HepG2 (cell line): ENCODE measurements at regions not wholly inside any gene's neighbourhood (a gene's known extent, or its start where the extent isn't known, plus 50 kb on each side); places are given as distances from the start of the nearest gene placed in this dataset.

Source experiments
- ATAC-seq: fragments of 200-7000 bp; cut with Tn5 transposase; 3 replicates; pipeline ENCODE4 v1.9.1; 2020; ENCODE audit warnings: mild to moderate bottlenecking, moderate library complexity
- BruUV-seq: library from RNA; stranded (reverse); fragments of 400-500 nt; replicated peaks from 2 replicates; lab custom pipeline; 2021; lab: Mats Ljungman, UMichigan
- CTCF ChIA-PET: fragments of 300-600 bp; formaldehyde crosslinking; extraction: SDS; loops from one replicate; lab custom pipeline; 2021; ENCODE audit warnings: low total read pairs, inconsistent platforms, low intra/inter-chr PET ratio; lab: Yijun Ruan, JAX
- POLR2A ChIA-PET: fragments of 350-600 bp; sonication (Branson Sonifier 250); formaldehyde crosslinking; loops from one replicate; lab custom pipeline; 2020; ENCODE audit warnings: antibody characterized with exemption, inconsistent platforms; lab: Yijun Ruan, JAX
- DNase-seq: peaks from one replicate; pipeline ENCODE4 v3.0.0-alpha.2; 2015; ENCODE audit warnings: low spot score
- FAIRE-seq: peaks from 3 replicates; lab custom pipeline; 2011; peaks lifted over from hg19 to GRCh38; lab: Jason Lieb, UNC
- H2AFZ ChIP-seq: one replicate; pipeline ENCODE4 v1.6.1; 2011; ENCODE audit warnings: low read length, inconsistent platforms
- H3K27ac ChIP-seq: fragments of 300-600 bp; 3 replicates; pipeline ENCODE4 v1.8.0; 2011; ENCODE audit warnings: mixed run types, mild to moderate bottlenecking, mixed read lengths, low read length, inconsistent platforms; ENCODE audit not compliant: insufficient read depth; ENCODE audit errors: extremely low read length
- H3K27me3 ChIP-seq, 2 experiments: fragments of 200-600 bp in 1 of 2; 2 replicates in 1 of 2; 3 replicates in 1 of 2; pipeline versions ENCODE4 v1.6.0 to v1.8.0; 2011; ENCODE audit warnings: low read length in 2 of 2, mild to moderate bottlenecking in 2 of 2, moderate library complexity in 2 of 2, inconsistent platforms in 1 of 2; ENCODE audit not compliant: insufficient read depth in 2 of 2, control insufficient read depth in 1 of 2
- H3K36me3 ChIP-seq, 2 experiments: fragments of 200-600 bp in 1 of 2; replicated peaks in 1 of 2; 2 replicates in 1 of 2; 3 replicates in 1 of 2; pipeline versions ENCODE4 v1.5.1 to v1.8.0; 2011; ENCODE audit warnings: low read length in 2 of 2, inconsistent platforms in 1 of 2; ENCODE audit not compliant: insufficient read depth in 2 of 2, control insufficient read depth in 1 of 2
- H3K4me1 ChIP-seq: 2 replicates; pipeline ENCODE4 v1.5.1; 2012; ENCODE audit warnings: low read length, inconsistent platforms; ENCODE audit not compliant: insufficient read depth
- H3K4me2 ChIP-seq: 2 replicates; pipeline ENCODE4 v1.6.0; 2011; ENCODE audit warnings: low read depth, low read length, inconsistent platforms
- H3K4me3 ChIP-seq, 3 experiments: fragments of 200-600 bp in 1 of 3; sonication (generic), shearing (Covaris generic) in 1 of 3; replicated peaks in 1 of 3; 2 replicates each; pipeline ENCODE4 v1.5.1; 2011 to 2016; ENCODE audit warnings: low read length in 3 of 3, inconsistent platforms in 2 of 3, low read depth in 2 of 3, mild to moderate bottlenecking in 2 of 3, control low read depth in 1 of 3, mixed read lengths in 1 of 3; ENCODE audit not compliant: insufficient read depth in 1 of 3
- H3K79me2 ChIP-seq: one replicate; pipeline ENCODE4 v1.6.1; 2011; ENCODE audit warnings: low read length, inconsistent platforms; ENCODE audit not compliant: insufficient read depth
- H3K9ac ChIP-seq: 2 replicates; pipeline ENCODE4 v1.6.0; 2011; ENCODE audit warnings: mild to moderate bottlenecking, low read depth, low read length, inconsistent platforms; ENCODE audit not compliant: insufficient read depth
- H3K9me3 ChIP-seq: 2 replicates; pipeline ENCODE4 v1.5.1; 2012; ENCODE audit warnings: mild to moderate bottlenecking, low read length
- H4K20me1 ChIP-seq: 2 replicates; pipeline ENCODE4 v1.6.0; 2011; ENCODE audit warnings: inconsistent platforms, mild to moderate bottlenecking, low read length, moderate library complexity; ENCODE audit not compliant: insufficient read depth
- CTCF ChIP-seq: sonication (generic); formaldehyde crosslinking; IDR thresholded peaks from 2 replicates; pipeline ENCODE4 v1.5.0; 2020; ENCODE audit warnings: mild to moderate bottlenecking, missing genetic modification reagents, moderate library complexity
- ELK4 ChIP-seq: sonication (generic); formaldehyde crosslinking; IDR thresholded peaks from 2 replicates; pipeline ENCODE4 v1.9.0; 2021; ENCODE audit warnings: missing genetic modification reagents, borderline replicate concordance
- GATAD1 ChIP-seq: IDR thresholded peaks from 2 replicates; pipeline ENCODE4 v1.6.1; 2016; ENCODE audit warnings: missing genetic modification reagents, missing compliant biosample characterization
- SATB2 ChIP-seq: sonication (generic); formaldehyde crosslinking; IDR thresholded peaks from 2 replicates; pipeline ENCODE4 v1.5.0; 2020; ENCODE audit warnings: missing genetic modification reagents
- SCMH1 ChIP-seq: sonication (generic); formaldehyde crosslinking; IDR thresholded peaks from 2 replicates; pipeline ENCODE4 v1.9.0; 2021; ENCODE audit warnings: missing genetic modification reagents, mild to moderate bottlenecking, borderline replicate concordance
- XRCC5 ChIP-seq: fragments of 200-400 bp; formaldehyde crosslinking; optimal IDR thresholded peaks from 2 replicates; pipeline ENCODE3; 2017; ENCODE audit warnings: mild to moderate bottlenecking, low read length
- ZUFSP ChIP-seq: sonication (generic); formaldehyde crosslinking; IDR thresholded peaks from 2 replicates; pipeline ENCODE4 v1.9.0; 2021; ENCODE audit warnings: missing genetic modification reagents, mild to moderate bottlenecking, borderline replicate concordance
- WGBS: methylation state at CpG from one replicate; pipeline ENCODE4 v1.1.6; 2017; ENCODE audit warnings: low lambda C conversion rate; 5-methylcytosine and 5-hydroxymethylcytosine counted together
- in situ Hi-C: cut with HindIII; loops from 2 replicates; pipeline ENCODE4 v1.10.0; 2017; ENCODE audit warnings: low pct_unique_long_range_greater_than_20kb; ENCODE audit not compliant: extremely low pct_ligation_motif_present
- intact Hi-C: fragments of 100-400 bp; cut with micrococcal nuclease; formaldehyde crosslinking; loops from one replicate; pipeline ENCODE4 v1.10.0; 2022; ENCODE audit not compliant: unreplicated experiment

GRCh38 chr5:62211405-62211804 is 94.6 kb upstream of the KIF2A start:
- TF ChIP-seq CTCF (CRISPR knock-in tag) (0 out of 2 replicates have a peak, but pooled peaks have one; percentile 4), ELK4 (CRISPR knock-in tag) (no peak)
- Histone ChIP-seq H4K20me1 (no peaks in the 10 kb centered on the region), H3K36me3 (no peaks in the 10 kb centered on the region), H3K4me2 (no peak overlapping the region), H3K27ac (no peak overlapping the region), H2AFZ (no peak overlapping the region), H3K9ac (no peak overlapping the region), H3K9me3 (no peaks in the 10 kb centered on the region), H3K27me3 (no peaks in the 10 kb centered on the region), H3K4me1 (peaks cover 16% of the 10 kb centered on the region), H3K79me2 (no peaks in the 10 kb centered on the region), H3K4me3 (no peak overlapping the region)
- WGBS = 9% methylated on average over 2 of the region's 2 CpGs
- DNase-seq = no peak
- CTCF ChIA-PET = no interaction called here
- BruUV-seq = no TSS peak
- intact Hi-C loops (no loop called here), in situ Hi-C loops (no loop called here)
- ATAC-seq = peak; percentile 78
- FAIRE-seq = no peak
- POLR2A ChIA-PET = no interaction called here

- no TSS peak for BruUV-seq
- no peak overlapping the region for H2AFZ ChIP-seq
- CTCF ChIA-PET = no interaction called here
- no peaks in the 10 kb centered on the region for H4K20me1 ChIP-seq
- no peak overlapping the region for H3K27ac ChIP-seq
- H3K79me2 ChIP-seq = no peaks in the 10 kb centered on the region
- TF ChIP-seq XRCC5 = no peak
- TF ChIP-seq SCMH1 (CRISPR knock-in tag) = no peak
- no peak for TF ChIP-seq SATB2 (CRISPR knock-in tag)
- TF ChIP-seq ZUFSP (CRISPR knock-in tag) = no peak
- TF ChIP-seq GATAD1 (CRISPR knock-in tag) = no peak
- TF ChIP-seq, all 625 proteins: peak for 0
- FAIRE-seq (no peak), DNase-seq (no peak), ATAC-seq (no peak)
- in situ Hi-C loops (no loop called here), intact Hi-C loops (no loop called here)
- Histone ChIP-seq H3K27me3 (no peaks in the 10 kb centered on the region), H3K9me3 (no peaks in the 10 kb centered on the region), H3K4me1 (peaks cover 16% of the 10 kb centered on the region), H3K4me3 (no peak overlapping the region), H3K36me3 (no peaks in the 10 kb centered on the region), H3K4me2 (no peak overlapping the region), H3K9ac (no peak overlapping the region)
- POLR2A ChIA-PET = no interaction called here
- 94% methylated on average over 3 of the region's 3 CpGs for WGBS
Observed at GRCh38 chr5:62212648-62213047, 93.4 kb upstream of the KIF2A start.
